Loucy (cell line): ENCODE measurements at regions not wholly inside any gene's neighbourhood (a gene's known extent, or its start where the extent isn't known, plus 50 kb on each side); places are given as distances from the start of the nearest gene placed in this dataset.

Experiments
- H2AFZ ChIP-seq: fragments of 200-600 bp; sonication (generic); 2 replicates; pipeline ENCODE4 v1.6.0; 2016; ENCODE audit warnings: antibody characterized with exemption, mild to moderate bottlenecking, low read length, moderate library complexity
- H3F3A ChIP-seq: fragments of 200-600 bp; 2 replicates; pipeline ENCODE4 v1.6.0; 2016; ENCODE audit warnings: antibody characterized with exemption, low read depth, mild to moderate bottlenecking
- H3K27me3 ChIP-seq: fragments of 200-600 bp; sonication (generic); 2 replicates; pipeline ENCODE4 v1.6.1; 2014; ENCODE audit warnings: low read length, mild to moderate bottlenecking; ENCODE audit not compliant: insufficient read depth, poor library complexity, severe bottlenecking
- H3K36me3 ChIP-seq: fragments of 200-600 bp; sonication (generic); 2 replicates; pipeline ENCODE4 v1.6.1; 2016; ENCODE audit warnings: low read length; ENCODE audit not compliant: insufficient read depth
- H3K4me1 ChIP-seq: fragments of 200-600 bp; sonication (generic); 2 replicates; pipeline ENCODE4 v1.5.1; 2014; ENCODE audit warnings: low read length, mild to moderate bottlenecking; ENCODE audit not compliant: insufficient read depth, poor library complexity, severe bottlenecking
- H3K4me2 ChIP-seq: fragments of 200-600 bp; sonication (generic); 2 replicates; pipeline ENCODE4 v1.6.0; 2014; ENCODE audit warnings: antibody characterized with exemption, low read length, low read depth, mild to moderate bottlenecking; ENCODE audit not compliant: poor library complexity, severe bottlenecking
- H3K4me3 ChIP-seq: fragments of 200-600 bp; sonication (generic); 2 replicates; pipeline ENCODE4 v1.5.1; 2014; ENCODE audit warnings: low read length, mild to moderate bottlenecking, mixed read lengths; ENCODE audit not compliant: poor library complexity, severe bottlenecking
- H3K79me2 ChIP-seq: fragments of 200-600 bp; sonication (generic); 2 replicates; pipeline ENCODE4 v1.6.1; 2014; ENCODE audit warnings: low read length; ENCODE audit not compliant: insufficient read depth
- H3K9ac ChIP-seq: fragments of 200-600 bp; sonication (generic); 2 replicates; pipeline ENCODE4 v1.6.0; 2014; ENCODE audit warnings: mild to moderate bottlenecking, low read depth, low read length, moderate library complexity; ENCODE audit not compliant: poor library complexity, severe bottlenecking
- H3K9me2 ChIP-seq: fragments of 200-600 bp; sonication (generic); replicated peaks from 2 replicates; pipeline ENCODE4 v1.6.1; 2016; ENCODE audit warnings: low read depth, low read length, mixed read lengths
- H3K9me3 ChIP-seq: fragments of 200-600 bp; sonication (generic); 2 replicates; pipeline ENCODE4 v1.6.1; 2014; ENCODE audit warnings: mild to moderate bottlenecking, antibody characterized with exemption, low read length, low read depth; ENCODE audit not compliant: insufficient read depth
- H4K20me1 ChIP-seq: fragments of 200-600 bp; sonication (generic); 2 replicates; pipeline ENCODE4 v1.6.0; 2014; ENCODE audit warnings: antibody characterized with exemption, low read length, mild to moderate bottlenecking; ENCODE audit not compliant: insufficient read depth, poor library complexity, severe bottlenecking
- EZH2phosphoT487 ChIP-seq: fragments of 200-600 bp; IDR thresholded peaks from 2 replicates; pipeline ENCODE4 v1.6.1; 2018; ENCODE audit warnings: antibody characterized with exemption, mild to moderate bottlenecking, moderate library complexity, borderline replicate concordance
- TF ChIP-seq, protein P1 (sequence below): fragments of 200-600 bp; sonication (generic); conservative IDR thresholded peaks from 2 replicates; pipeline ENCODE4 v1.5.1; 2014; ENCODE audit warnings: mild to moderate bottlenecking, antibody characterized with exemption, low read length

DNA sequence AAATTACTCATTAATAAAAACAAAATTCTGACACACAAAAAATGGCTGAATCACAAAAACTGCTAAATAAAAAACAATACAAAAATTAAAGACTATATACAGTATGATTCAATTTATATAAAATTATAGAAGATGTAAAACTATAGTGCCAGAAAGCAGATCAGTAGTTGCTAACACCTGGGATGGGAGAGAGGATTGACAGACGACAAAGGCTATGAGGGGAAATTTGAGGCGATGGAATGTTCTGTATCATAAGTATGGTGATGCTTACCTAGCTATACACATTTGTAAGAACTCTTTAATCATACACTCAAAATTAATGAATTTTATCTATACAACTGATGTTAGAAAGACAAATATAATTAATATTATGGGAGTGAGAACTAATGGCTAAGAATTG lies 247.9 kb upstream of the GJE1 start:
- Histone ChIP-seq H3K27me3 (no peaks in the 10 kb centered on the region), H4K20me1 (no peaks in the 10 kb centered on the region), H3K4me2 (no peak overlapping the region), H3K9me2 (no peaks in the 10 kb centered on the region), H3F3A (no peaks in the 10 kb centered on the region), H2AFZ (no peak overlapping the region), H3K4me3 (no peak overlapping the region), H3K36me3 (no peaks in the 10 kb centered on the region), H3K79me2 (no peaks in the 10 kb centered on the region), H3K4me1 (no peaks in the 10 kb centered on the region), H3K9me3 (no peaks in the 10 kb centered on the region), H3K9ac (no peak overlapping the region)
- no peak for TF ChIP-seq EZH2phosphoT487
- TF ChIP-seq, protein P1, sequence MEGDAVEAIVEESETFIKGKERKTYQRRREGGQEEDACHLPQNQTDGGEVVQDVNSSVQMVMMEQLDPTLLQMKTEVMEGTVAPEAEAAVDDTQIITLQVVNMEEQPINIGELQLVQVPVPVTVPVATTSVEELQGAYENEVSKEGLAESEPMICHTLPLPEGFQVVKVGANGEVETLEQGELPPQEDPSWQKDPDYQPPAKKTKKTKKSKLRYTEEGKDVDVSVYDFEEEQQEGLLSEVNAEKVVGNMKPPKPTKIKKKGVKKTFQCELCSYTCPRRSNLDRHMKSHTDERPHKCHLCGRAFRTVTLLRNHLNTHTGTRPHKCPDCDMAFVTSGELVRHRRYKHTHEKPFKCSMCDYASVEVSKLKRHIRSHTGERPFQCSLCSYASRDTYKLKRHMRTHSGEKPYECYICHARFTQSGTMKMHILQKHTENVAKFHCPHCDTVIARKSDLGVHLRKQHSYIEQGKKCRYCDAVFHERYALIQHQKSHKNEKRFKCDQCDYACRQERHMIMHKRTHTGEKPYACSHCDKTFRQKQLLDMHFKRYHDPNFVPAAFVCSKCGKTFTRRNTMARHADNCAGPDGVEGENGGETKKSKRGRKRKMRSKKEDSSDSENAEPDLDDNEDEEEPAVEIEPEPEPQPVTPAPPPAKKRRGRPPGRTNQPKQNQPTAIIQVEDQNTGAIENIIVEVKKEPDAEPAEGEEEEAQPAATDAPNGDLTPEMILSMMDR: no peak

DNA sequence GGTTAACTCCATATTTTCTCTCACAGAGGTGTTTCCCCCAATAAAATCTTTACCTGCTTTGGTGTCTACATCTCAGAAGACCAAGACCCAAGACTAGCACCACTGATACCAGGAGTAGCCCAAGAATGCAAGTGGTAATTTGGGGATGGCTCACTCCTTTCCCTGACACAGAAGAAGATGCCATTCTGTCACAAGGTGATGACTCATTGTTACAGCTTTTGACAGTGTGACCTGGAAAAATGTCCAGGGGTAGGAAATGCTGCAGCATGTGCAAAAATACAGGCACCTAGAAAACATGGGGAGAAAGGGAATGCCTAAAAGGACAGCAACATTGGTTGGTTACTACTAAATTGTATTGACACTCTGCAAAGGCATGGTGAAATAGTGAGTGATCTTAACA lies 254.0 kb upstream of the GJE1 start:
- TF ChIP-seq EZH2phosphoT487: no peak
- TF ChIP-seq, protein P1: no peak
- Histone ChIP-seq H3F3A (no peaks in the 10 kb centered on the region), H3K27me3 (no peaks in the 10 kb centered on the region), H3K9me2 (no peaks in the 10 kb centered on the region), H3K9me3 (no peaks in the 10 kb centered on the region), H3K4me1 (no peaks in the 10 kb centered on the region), H2AFZ (no peak overlapping the region), H3K36me3 (no peaks in the 10 kb centered on the region), H4K20me1 (no peaks in the 10 kb centered on the region), H3K4me3 (no peak overlapping the region), H3K4me2 (no peak overlapping the region), H3K79me2 (no peaks in the 10 kb centered on the region), H3K9ac (no peak overlapping the region)

DNA sequence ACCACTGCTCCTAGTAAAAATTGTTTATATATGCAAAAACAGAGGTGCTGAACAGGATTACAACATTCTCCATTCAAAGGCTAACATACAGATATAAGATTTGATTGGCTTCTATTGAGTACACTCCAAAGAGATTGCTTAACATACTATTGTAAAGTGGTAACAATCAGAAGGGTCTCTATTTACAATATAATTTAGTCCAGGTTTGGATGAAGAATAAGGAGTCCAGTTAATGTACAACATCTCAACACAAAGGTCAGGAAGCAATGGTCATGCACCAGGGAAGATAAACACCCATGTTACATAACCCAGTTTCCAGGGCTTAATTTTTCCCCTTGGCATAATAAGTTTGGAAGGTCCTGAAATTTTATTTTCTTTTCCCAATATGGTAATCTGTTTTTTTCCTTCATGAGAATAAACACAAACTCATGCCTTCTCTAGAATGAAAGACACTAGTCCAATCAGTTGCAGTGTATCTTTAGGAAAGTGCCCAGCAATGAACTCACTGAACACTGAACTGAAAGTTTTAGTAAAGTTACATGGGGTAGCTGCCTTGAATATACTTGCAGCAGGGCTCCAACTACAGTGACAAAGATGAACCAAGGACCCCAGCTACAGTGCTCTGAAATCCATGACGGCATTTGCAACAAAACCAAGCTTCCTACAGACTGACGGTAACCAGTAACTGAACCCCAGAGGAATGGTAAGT lies 255.3 kb upstream of the GJE1 start:
- TF ChIP-seq EZH2phosphoT487: no peak
- TF ChIP-seq, protein P1: no peak
- Histone ChIP-seq H3K4me2 (no peak overlapping the region), H3K9me2 (no peaks in the 10 kb centered on the region), H3K4me3 (no peak overlapping the region), H3K4me1 (no peaks in the 10 kb centered on the region), H3K9me3 (no peaks in the 10 kb centered on the region), H3K79me2 (no peaks in the 10 kb centered on the region), H3K9ac (no peak overlapping the region), H3K36me3 (no peaks in the 10 kb centered on the region), H2AFZ (no peak overlapping the region), H4K20me1 (no peaks in the 10 kb centered on the region), H3F3A (no peaks in the 10 kb centered on the region), H3K27me3 (no peaks in the 10 kb centered on the region)
